ENCODE measurements at regions not wholly inside any gene's neighbourhood (a gene's known extent, or its start where the extent isn't known, plus 50 kb on each side); places are given as distances from the start of the nearest gene placed in this dataset.

- Histone ChIP-seq H3F3A (ENCODE audit: low read length, unreplicated experiment) (no peaks in the 10 kb centered on the region), H3K9me3 (ENCODE audit: low read length) (no peaks in the 10 kb centered on the region), H3K36me3 (ENCODE audit: low read depth, low read length) (no peaks in the 10 kb centered on the region), H3K9ac (ENCODE audit: low read length) (no peak overlapping the region), H4K20me1 (ENCODE audit: low read length) (no peaks in the 10 kb centered on the region), H3K4me1 (ENCODE audit: insufficient read depth, low read length) (no peaks in the 10 kb centered on the region), H3K79me2 (ENCODE audit: low read length) (no peaks in the 10 kb centered on the region), H3K9me2 (replicated peaks; ENCODE audit: low read length) (no peaks in the 10 kb centered on the region), H3K27me3 (ENCODE audit: low read length) (no peaks in the 10 kb centered on the region), H3K4me3 (ENCODE audit: low read length) (no peak overlapping the region), H2AFZ (ENCODE audit: low read length) (no peak overlapping the region), H3K27ac (ENCODE audit: low read length) (no peak overlapping the region), H3K4me2 (ENCODE audit: low read length) (no peak overlapping the region)
- DNase-seq (no peak), ATAC-seq (no peak)
- intact Hi-C loops (cut with micrococcal nuclease), result no loop called here
- no TSS peak for BruUV-seq (replicated peaks)
- POLR2A ChIA-PET (ENCODE audit: unreplicated experiment), result no interaction called here
- TF ChIP-seq EZH2 (IDR thresholded peaks at IDR 0.05; ENCODE audit: low read length, unreplicated experiment) (no peak), EZH2phosphoT487 (IDR thresholded peaks at IDR 0.05; ENCODE audit: borderline replicate concordance, low read length) (no peak), CTCF (conservative IDR thresholded peaks at IDR 0.05; ENCODE audit: low read depth, low read length) (no peak)
- CTCF ChIA-PET, result no interaction called here
Observed at GRCh38 chr4:135191596-135191995, 990.0 kb upstream of the PABPC4L start.

- Histone ChIP-seq H4K20me1 (ENCODE audit: low read length) (no peaks in the 10 kb centered on the region), H3K9me2 (replicated peaks; ENCODE audit: low read length) (no peaks in the 10 kb centered on the region), H3F3A (ENCODE audit: low read length, unreplicated experiment) (no peaks in the 10 kb centered on the region), H3K9me3 (ENCODE audit: low read length) (no peaks in the 10 kb centered on the region), H3K9ac (ENCODE audit: low read length) (no peak overlapping the region), H3K36me3 (ENCODE audit: low read depth, low read length) (no peaks in the 10 kb centered on the region), H3K4me3 (ENCODE audit: low read length) (no peak overlapping the region), H3K79me2 (ENCODE audit: low read length) (no peaks in the 10 kb centered on the region), H3K4me1 (ENCODE audit: insufficient read depth, low read length) (no peaks in the 10 kb centered on the region), H3K4me2 (ENCODE audit: low read length) (no peak overlapping the region), H3K27me3 (ENCODE audit: low read length) (no peaks in the 10 kb centered on the region), H2AFZ (ENCODE audit: low read length) (no peak overlapping the region), H3K27ac (ENCODE audit: low read length) (no peak overlapping the region)
- BruUV-seq (replicated peaks), result no TSS peak
- no peak for TF ChIP-seq CTCF (conservative IDR thresholded peaks at IDR 0.05; ENCODE audit: low read depth, low read length)
- no peak for TF ChIP-seq EZH2phosphoT487 (IDR thresholded peaks at IDR 0.05; ENCODE audit: borderline replicate concordance, low read length)
- no peak for TF ChIP-seq EZH2 (IDR thresholded peaks at IDR 0.05; ENCODE audit: low read length, unreplicated experiment)
- CTCF ChIA-PET, result no interaction called here
- POLR2A ChIA-PET (ENCODE audit: unreplicated experiment), result no interaction called here
- DNase-seq (no peak), ATAC-seq (no peak)
- intact Hi-C loops (cut with micrococcal nuclease), result no loop called here
Observed at GRCh38 chr4:135186002-135186401, 984.4 kb upstream of the PABPC4L start.

GRCh38 chr4:135185256-135185655 lies 983.7 kb upstream of the PABPC4L start:
- H3K79me2 ChIP-seq (ENCODE audit: low read length), result no peaks in the 10 kb centered on the region
- intact Hi-C loops (cut with micrococcal nuclease), result no loop called here
- H3K9me3 ChIP-seq (ENCODE audit: low read length), result no peaks in the 10 kb centered on the region
- CTCF ChIA-PET, result no interaction called here
- no peak overlapping the region for H3K27ac ChIP-seq (ENCODE audit: low read length)
- no peak for DNase-seq
- no peak overlapping the region for H2AFZ ChIP-seq (ENCODE audit: low read length)
- TF ChIP-seq EZH2 (IDR thresholded peaks at IDR 0.05; ENCODE audit: low read length, unreplicated experiment) (no peak), EZH2phosphoT487 (IDR thresholded peaks at IDR 0.05; ENCODE audit: borderline replicate concordance, low read length) (no peak), CTCF (conservative IDR thresholded peaks at IDR 0.05; ENCODE audit: low read depth, low read length) (no peak)
- no peaks in the 10 kb centered on the region for H3K9me2 ChIP-seq (replicated peaks; ENCODE audit: low read length)
- no peaks in the 10 kb centered on the region for H3F3A ChIP-seq (ENCODE audit: low read length, unreplicated experiment)
- H3K4me2 ChIP-seq (ENCODE audit: low read length), result no peak overlapping the region
- no peaks in the 10 kb centered on the region for H4K20me1 ChIP-seq (ENCODE audit: low read length)
- ATAC-seq, result no peak
- H3K4me1 ChIP-seq (ENCODE audit: insufficient read depth, low read length), result no peaks in the 10 kb centered on the region
- H3K27me3 ChIP-seq (ENCODE audit: low read length), result no peaks in the 10 kb centered on the region
- BruUV-seq (replicated peaks), result no TSS peak
- no peak overlapping the region for H3K4me3 ChIP-seq (ENCODE audit: low read length)
- POLR2A ChIA-PET (ENCODE audit: unreplicated experiment), result no interaction called here
- H3K9ac ChIP-seq (ENCODE audit: low read length), result no peak overlapping the region
- no peaks in the 10 kb centered on the region for H3K36me3 ChIP-seq (ENCODE audit: low read depth, low read length)

Measured in PC-3 (cell line).